GM19238 (cell line): ENCODE measurements at regions not wholly inside any gene's neighbourhood (a gene's known extent, or its start where the extent isn't known, plus 50 kb on each side); places are given as distances from the start of the nearest gene placed in this dataset.
"Not testable (repeated sequence)": the region's sequence is repeated elsewhere in the genome, so short reads cannot be mapped to it uniquely, and the experiment has no call there.

Source experiments
- DNase-seq: peaks from one replicate; pipeline ENCODE4 v3.0.0; 2011; ENCODE audit warnings: low spot score; ENCODE audit not compliant: insufficient read length

DNA sequence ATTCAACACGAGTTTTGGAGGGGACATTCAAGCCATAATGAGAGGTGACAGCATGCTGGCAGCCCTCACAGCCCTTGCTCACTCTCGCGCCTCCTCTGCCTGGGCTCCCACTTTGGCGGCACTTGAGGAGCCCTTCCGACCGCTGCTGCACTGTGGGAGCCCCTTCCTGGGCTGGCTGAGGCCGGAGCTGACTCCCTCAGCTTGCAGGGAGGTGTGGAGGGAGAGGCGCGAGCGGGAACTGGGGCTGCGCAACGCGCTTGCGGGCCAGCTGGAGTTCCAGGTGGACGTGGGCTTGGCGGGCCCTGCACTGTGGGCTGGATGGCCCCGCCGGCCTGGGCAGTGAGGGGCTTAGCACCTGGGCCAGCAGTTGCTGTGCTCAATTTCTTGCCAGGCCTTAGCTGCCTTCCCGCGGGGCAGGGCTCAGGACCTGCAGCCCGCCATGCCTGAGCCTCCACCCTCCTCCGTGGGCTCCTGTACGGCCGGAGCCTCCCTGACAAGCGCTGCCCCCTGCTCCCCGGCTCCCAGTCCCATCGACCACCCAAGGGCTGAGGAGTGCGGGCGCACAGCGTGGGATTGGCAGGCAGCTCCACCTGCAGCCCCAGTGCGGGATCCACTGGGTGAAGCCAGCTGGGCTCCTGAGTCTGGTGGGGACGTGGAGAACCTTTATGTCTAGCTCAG is 123.3 kb downstream of the EFNB1 start:
- DNase-seq: not testable (repeated sequence)

DNA sequence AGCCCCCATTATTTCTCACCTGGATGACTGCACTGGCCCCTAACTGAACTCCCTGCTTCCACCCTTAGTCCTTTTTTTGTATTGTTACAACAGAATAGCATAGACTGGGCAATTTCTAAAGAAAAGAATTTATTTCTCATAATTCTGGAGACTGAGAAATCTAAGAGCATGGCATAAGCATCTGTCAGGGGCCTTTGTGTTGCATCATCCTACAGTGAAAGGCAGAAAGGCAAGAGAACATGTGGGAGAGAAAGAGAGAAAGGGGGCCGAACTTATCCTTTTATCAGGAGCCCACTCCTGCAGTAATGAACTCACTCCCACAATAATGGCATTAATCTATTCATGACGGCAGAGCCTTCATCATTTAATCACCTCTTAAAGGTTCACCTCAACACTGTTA is 122.1 kb downstream of the EFNB1 start:
- no peak for DNase-seq

DNA sequence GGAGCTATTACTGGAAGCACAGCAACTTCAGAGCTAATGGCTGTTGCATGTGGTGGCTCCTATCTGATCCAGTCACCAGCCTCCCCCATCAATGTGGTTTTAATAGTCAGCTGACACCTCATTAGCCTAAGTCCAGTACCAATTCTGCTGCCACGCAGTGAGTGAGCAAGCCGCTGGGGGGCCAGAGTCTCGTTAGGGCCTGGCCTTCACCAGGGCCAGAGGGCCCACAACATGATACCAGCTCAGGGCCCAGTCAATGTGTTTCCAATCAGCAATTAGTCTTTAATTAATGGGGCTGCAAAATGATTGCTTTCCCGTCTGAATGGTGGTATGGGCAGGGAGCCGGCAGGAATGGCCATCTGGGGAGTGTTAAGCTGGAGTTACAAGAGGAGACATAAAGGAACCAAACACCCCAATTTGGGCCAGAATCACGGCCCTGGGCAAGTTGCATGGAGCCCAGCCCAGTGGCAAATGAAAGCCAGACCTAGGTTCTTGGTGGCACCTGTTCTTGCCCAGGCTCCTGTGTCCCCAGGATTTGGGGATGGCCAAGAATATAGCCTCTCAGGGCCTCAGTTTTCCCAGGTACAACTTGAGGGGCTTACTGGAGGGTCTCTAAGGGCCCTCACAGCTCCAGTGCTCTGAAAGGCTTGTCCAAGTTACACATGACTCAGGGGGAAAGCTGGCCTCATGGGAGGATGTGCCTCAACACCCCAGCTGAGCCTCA is 119.2 kb downstream of the EFNB1 start:
- DNase-seq: no peak

DNA sequence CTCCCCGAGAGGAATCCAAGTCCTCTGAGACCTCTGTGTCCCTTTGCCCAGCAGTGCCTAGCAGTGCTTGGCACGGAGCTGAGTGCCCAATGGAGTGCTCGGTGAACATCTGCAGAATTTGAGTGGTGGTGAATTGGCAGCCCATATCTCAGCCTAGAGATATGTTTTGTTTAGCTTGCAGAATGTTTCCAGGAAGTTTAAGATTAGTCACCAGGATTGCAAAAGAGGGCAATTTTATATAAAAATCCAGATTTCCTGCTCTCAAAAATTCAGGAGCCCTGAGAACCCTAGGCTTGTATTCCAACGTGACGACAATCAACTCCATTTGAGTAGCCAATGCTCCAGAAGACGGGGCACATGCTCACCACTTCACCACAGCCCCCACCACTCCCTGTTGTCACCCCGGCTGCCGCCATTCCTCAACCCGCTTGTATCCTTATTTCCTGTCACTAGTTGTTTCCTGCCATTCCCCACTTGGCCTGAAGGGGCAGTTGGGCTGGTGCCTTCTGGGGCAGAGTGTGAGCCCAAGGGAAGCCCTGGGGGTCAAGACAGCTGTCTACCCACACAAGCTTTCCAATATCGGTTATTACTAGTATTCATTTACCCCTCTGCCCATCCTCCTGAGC is 116.9 kb downstream of the EFNB1 start:
- no peak for DNase-seq

DNA sequence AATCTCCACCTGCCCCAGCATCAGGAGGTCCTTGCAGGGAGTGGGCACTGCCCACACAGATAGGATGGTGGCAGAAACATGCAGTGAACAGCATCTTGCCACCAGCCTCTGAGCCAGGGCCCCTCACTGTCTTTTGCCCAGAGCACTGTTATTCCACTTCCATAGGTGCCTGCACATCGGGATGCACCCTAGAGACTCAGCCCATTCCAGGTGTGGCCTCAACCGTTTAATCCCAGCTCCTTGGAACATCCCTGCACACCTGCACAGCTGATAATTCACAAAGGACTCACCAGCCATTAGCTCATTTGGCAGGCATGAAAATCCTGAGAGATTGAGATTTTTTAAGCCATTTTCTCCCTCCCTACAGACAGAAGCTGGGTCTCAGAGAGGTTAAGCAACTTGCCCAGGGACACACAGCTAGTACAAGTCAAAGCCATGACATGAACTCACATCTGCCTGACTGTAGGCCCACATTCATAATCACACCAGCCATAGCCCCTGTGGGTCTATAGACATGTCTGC is 116.3 kb downstream of the EFNB1 start:
- no peak for DNase-seq

DNA sequence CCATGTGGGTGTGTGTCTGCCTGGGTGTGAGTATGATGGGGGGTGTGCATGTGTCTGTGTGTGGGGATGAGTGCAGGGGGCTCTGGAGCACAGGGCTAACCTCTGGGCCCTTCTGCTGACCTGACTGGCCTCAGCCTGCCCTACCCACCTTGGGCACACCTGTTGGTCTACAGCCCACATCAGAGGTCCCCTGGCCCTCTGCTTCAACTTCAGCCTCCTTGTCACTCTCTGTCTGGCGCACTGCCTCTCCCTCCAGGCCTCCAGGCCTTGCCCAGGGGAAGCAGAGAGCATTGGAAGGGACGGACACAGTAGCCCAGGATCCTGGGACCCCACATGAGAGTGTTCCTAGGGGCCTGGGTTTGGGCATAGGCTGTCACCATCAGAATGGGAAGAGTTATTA is 115.4 kb downstream of the EFNB1 start:
- no peak for DNase-seq

DNA sequence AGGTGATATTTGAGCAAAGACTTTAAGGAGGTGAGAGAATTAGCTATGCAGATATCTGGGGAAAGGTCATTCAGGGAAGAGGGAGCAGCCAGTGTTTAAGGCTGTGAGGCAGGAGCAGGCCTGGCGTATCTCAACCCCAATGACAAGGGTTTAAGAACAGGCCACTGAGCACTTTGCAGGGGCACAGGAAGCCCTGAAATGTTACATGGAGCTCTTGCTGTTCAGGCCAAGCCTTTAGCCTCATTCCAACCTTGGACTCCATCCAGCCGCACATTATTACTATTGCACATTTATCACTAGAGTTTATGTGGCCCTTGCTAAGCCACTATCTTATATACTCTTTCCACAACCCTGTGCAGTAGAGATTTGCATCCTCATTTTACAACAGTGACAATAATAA is 114.0 kb downstream of the EFNB1 start:
- DNase-seq: no peak

DNA sequence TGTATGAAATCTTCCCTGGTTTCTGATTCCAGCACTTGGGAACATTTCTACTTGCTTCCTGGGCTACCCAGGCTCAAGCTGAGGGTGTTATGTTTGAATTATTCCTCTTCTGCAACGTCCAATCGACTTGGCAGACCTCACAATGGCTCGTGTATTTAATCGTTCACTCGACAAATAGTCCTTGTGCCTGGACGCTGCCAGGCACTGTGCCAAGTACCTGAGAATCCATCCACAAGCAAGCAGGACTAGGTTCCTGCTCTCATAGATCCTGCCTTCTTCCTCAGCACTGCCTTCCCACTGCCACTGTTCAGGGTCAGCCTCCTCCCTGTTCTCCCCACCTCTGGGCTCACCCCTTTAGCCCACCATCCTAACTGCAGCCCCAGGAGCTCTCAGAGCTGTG is 113.3 kb downstream of the EFNB1 start:
- DNase-seq: no peak

DNA sequence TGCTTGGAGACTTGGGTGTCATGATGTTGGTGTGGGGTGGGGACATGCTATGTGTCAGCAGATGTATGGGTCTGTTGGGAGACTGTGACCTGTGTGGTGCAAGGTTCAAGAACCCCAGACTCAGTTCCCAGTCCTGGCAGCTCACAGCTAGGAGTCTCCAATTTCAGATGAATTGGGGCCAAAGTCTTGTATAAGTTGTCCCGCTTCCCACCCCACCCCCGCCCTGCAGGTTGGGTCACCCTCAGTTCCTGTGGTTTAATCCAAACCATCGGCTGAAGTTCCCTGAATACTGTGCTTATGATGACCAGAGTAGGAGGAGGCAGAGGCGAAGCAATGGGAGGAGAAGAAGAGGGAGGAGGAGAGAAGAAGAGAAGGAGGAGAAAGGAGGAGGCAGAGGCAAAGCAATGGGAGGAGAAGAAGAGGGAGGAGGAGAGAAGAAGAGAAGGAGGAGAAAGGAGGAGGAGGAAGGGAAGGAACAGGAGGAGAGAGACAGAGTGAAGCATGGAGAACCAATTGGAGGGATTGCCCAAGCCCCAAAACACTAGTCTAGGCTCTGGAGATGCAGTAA is 112.6 kb downstream of the EFNB1 start:
- no peak for DNase-seq

DNA sequence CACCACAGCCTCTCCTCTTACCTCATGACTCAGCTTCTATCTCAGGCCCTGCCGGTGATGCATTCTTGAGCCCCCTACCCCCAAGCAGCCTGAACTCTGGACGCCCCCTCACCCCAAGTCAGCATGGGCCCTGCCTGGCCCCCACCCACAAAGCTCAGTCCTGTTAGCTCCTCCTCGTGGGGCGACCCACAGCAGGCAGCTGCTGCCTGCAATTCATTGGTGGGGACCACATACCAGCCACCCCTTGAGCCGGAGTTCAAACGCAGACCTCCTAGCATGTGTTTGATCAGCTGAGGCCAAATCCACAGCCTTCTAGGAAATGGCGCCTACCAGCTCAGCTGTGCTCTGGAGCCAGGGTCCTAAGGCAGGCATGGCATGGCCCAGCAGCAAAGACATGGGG is 111.8 kb downstream of the EFNB1 start:
- DNase-seq: no peak

DNA sequence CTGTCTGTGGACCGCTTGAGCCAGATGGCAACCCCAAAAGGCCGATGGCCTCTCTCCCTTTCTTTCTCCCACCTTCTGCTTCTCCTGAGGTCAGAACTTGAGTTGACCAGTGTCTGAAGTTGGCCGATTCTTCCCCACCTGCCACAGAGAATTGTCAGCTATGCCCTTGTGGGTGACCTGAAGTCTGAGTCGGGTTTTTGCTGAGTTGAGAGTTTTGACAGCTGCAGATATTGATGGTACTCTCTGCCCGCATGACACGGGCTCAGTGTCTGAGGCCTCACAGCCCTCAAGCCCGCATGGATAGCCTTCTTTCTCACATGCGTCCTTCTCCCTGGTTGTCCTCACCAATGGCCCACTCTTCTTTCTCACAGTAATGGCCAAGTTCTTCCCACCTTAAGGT is 111.0 kb downstream of the EFNB1 start:
- no peak for DNase-seq

DNA sequence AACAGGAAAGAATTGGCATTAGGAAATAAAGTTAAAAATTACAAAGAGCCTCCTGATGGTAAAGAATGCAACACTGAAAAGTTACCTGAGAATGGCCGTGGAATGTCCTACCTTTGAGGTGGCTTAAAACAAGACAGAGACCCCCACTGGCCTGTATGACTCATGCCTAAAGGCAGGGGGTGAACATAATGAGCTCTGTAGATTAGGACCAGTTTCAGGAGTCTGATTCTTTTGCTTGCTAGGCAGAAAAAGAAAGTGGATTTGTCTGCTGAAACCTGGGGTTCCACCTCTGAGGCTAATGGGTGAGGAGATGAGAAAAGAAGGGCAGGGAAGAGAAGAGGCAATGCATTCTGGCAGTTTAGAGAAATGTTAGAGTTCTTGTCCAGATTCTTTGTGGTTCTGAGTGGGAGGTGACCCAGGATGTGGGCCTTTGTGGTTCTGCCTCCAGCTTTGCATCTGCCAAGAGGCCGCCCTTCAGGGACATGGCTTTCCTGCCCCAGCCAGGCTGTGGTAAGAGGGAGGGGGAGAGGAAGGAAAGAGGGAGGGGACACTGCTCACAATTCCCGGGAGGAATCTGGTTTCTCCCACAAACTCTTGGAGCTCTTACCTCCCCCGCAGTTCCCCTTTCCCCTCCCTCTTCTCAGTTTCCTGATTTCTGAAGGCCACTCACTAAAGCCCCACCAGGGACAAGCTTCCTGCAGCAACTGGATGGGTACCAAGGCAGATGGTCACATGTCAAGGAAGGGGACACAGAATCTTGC is 109.6 kb downstream of the EFNB1 start:
- DNase-seq: no peak

DNA sequence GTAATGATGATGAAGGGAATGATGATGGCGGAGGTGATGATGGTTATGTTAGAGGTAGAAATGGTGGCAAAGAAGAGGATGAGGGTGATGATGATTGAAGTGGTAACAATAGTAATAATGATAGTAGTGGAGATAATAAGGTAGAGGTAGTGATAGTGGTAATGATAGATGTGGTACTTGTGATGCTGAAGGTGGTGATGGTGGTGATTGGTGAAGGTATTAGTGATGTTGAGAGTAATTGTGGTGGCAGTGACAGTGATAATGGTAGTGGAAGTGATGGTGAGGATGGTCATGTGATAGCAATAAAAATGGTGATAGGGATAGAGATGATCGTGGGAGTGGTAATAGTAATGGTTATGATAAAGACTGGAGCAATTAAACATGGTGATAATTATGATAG is 108.8 kb downstream of the EFNB1 start:
- no peak for DNase-seq

DNA sequence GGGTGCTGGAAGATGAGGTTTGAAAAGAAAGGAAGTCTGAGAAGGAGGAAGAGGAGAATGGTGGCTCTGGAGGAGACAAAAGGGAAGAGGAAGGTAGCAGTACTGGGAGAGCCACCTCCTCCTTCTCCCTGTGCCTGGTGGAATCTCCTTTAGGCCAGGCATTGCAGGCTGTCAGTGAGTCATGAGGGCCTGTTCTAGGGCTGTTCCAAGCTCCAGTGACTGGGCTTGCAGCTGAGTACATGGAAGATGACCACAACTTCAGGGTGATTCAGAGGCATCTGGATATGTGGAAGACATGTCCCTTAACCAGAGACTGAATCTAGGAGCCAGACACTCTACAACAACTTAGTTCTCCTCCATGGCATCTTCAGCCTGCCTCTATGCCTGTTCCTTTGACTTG is 107.8 kb downstream of the EFNB1 start:
- DNase-seq: no peak

DNA sequence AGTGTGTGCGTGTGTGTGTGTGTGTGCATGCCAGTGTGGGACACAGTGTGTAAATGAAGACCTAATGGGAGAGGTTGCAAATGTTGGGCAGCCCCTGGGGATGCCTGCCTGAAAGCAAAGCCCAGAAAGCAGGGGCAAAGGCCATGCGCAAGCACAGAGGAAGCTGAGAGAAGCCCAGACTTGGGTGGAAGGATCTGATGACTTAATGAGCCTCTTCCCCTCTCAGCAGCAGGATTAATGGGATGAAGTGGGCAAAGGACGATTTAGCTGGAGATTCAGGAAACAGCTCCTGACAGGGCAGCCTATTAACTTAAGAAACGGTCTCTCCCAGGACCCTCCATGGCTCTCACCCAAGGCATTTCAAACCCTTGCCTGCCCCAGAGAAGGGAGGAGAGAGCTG is 107.3 kb downstream of the EFNB1 start:
- DNase-seq: no peak

DNA sequence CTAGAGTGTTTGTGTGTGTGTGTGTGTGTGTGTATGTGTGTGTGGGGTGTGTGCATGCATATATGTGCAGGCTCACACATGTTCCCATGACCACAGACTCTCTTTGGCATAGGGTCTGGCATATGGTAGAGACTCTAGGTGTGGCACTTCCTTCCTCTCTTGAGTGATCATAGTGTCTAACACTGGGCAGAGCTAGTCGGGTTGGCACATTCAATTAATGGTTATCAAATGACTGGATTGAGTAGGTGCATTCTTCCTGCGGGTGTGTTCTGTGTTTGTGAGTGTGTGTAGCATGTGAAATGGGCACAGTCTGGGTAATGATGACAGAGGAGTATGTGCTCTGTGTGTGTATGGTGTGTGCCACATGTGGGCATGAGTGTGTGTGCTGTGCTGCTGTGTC is 106.5 kb downstream of the EFNB1 start:
- DNase-seq: no peak

DNA sequence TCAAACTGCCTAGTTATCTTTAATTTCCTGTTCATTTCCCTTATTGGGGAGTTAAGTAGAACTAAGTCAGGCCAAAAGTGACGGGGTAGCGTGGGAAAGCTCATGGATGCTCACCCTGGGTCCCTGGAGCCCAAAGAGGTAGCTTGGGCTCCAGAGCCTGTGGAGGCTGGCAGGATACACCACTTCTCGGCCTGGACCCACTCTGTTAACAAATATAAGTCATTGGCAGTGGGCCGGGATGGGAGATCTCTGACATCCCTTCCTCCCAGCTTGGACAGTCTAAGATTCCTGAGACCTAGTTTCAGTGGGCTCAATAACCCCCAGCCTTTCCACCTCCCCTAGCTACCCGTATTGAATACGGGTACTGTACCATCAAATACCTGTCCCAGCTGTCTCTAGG is 106.1 kb downstream of the EFNB1 start:
- no peak for DNase-seq

DNA sequence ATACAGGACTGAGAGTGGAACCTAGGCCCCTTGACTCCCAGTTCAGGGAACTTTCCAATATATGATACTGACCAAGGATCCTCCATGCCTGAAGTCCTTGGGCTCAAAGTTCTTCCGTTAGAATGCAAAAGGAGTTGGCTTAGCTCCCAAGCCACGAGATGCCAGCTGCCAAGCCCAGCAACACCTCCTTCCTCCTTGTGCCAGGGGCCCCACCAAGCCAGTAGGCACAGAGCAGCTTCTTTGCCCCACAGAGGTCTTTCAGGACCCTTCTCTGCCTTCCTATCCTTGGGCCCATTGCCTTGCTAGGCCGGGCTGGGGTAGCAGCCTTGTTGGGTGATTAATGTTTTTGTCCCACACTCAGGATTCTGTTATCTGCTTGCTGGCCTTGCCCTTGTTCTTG is 105.6 kb downstream of the EFNB1 start:
- DNase-seq: no peak

DNA sequence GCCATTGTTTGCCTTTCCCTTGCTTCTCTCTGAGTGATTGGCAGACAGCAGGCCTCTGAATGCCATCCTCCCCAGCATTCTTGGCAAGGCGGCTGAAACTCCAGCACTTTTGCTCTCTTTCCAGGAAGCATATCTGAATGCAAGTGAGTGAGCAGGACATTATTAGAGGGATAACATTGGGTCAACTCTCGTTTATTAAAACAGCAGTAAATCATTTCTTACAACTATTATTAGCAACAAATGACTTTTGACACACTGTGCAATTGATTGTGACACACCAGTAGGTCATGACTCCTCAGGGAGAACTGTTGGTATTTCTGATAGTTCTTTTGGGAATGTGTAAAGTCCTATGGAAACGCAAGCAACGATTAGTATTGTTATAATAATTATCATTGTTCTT is 103.8 kb downstream of the EFNB1 start:
- DNase-seq: no peak

DNA sequence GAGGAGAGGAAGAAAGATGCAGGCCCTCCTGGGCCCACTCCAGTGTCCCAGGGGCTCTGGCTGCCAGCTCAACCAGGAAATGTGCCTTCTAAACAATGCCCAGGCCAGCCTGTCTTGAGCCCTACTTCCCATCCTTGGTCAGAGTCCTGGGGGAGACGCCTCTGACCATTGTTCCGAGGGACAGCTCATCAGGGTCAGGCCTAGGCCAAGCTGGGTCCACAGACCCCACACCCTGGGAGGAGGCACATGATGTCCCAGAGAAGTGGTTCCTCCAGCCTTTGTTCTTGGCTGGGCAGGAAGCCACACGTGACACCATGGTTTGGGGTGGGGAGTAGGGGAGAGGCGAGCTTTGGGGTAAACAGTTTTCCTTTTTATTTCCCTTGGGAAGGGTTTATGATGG is 102.5 kb downstream of the EFNB1 start:
- no peak for DNase-seq

DNA sequence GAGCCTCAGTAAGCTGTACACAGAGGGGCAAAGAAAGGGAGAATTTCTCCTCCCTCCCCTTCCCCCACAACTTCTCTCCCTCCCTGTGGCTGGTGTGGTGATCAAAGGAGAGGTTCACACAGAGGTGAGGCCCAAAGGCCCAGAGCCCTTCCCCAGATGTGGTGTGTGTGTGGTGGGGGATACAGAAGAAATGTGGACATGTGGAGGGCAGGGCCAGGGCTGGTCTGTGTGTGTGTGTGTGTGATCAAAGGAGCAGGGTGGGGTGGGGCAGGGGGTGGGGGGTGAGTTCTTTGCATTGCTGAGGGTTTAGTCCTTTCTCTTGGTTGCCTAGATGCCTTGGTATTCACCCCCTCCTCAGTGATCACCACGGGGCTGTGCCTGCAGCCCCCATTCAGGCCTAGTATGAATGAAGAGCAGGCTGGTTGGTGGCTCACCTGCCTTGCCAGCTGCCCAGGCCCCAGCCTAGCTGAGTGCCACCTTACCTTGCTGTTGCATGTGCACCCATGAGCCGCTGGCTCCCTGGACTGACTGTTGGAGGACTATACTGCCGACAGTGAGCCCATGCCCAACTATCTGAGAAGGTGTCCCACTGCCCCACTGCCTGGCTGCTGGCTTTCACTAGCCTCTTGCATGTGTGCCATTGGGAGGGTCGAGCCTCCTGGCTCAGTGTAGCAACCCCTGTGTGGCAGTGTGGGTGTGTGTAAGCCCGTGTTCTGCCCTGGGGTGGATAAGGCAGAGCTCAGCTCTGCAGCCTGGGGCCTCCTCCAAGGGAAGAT is 101.9 kb downstream of the EFNB1 start:
- no peak for DNase-seq
